ENCODE measurements at regions not wholly inside any gene's neighbourhood (a gene's known extent, or its start where the extent isn't known, plus 50 kb on each side); places are given as distances from the start of the nearest gene placed in this dataset.

DNA sequence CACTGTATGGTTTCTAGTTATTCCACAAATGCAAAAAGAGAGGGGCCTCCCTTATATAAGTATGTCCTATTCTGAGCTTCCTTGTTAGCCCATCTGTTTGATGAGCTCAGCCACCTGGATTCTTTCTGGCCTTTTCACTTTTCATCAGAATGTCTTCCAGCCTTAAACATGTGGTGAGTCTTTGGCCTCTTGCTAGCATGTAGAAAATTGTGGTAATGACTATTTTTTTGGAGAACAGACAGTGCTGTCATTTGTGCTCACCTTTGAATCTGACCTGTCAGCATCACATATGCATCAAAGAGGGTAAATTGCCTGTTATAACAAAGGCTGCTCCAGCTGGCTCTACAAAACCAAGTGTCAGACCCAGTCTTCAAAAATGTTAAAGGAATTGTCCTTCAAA lies 558.7 kb downstream of the RAB38 start:
- H2BK5ac ChIP-seq (ENCODE audit: low read depth, low read length, poor library complexity, severe bottlenecking): no peak overlapping the region
- H3K27me3 ChIP-seq (ENCODE audit: control insufficient read depth in 1 of 2, insufficient read depth in 1 of 2, low read length in 2 of 2): no peaks in the 10 kb centered on the region
- H3K4ac ChIP-seq (ENCODE audit: low read depth in 1 of 2, low read length in 2 of 2): no peak overlapping the region
- no peak overlapping the region for H2BK15ac ChIP-seq (ENCODE audit: low read depth, poor library complexity, severe bottlenecking)
- no peaks in the 10 kb centered on the region for H3K36me3 ChIP-seq (ENCODE audit: control insufficient read depth in 1 of 2, insufficient read depth in 2 of 2, low read depth in 1 of 2, low read length in 2 of 2)
- no peak overlapping the region for H3K4me2 ChIP-seq (ENCODE audit: low read length, poor library complexity, severe bottlenecking)
- H3K23ac ChIP-seq (ENCODE audit: low read length in 2 of 2): no peak overlapping the region
- no peak overlapping the region for H4K91ac ChIP-seq (ENCODE audit: low read length)
- no peak overlapping the region for H3K14ac ChIP-seq (ENCODE audit: low read length in 2 of 2)
- no peaks in the 10 kb centered on the region for H3K4me1 ChIP-seq (ENCODE audit: control insufficient read depth, insufficient read depth, low read depth, low read length)
- H3K9me3 ChIP-seq (ENCODE audit: control insufficient read depth, low read length): no peaks in the 10 kb centered on the region
- DNase-seq: no peak
- no peak overlapping the region for H2AFZ ChIP-seq (ENCODE audit: low read depth, low read length)
- no peak overlapping the region for H4K8ac ChIP-seq (ENCODE audit: low read length)
- no peak overlapping the region for H3K4me3 ChIP-seq (ENCODE audit: insufficient read depth in 1 of 2, low read depth in 1 of 2, low read length in 2 of 2)
- no peak overlapping the region for H3K18ac ChIP-seq (ENCODE audit: low read depth in 1 of 2, low read length in 2 of 2)
- no peak overlapping the region for H3K9ac ChIP-seq (ENCODE audit: low read length)
- H2AK5ac ChIP-seq (ENCODE audit: low read length, severe bottlenecking): no peak overlapping the region
- H3K79me1 ChIP-seq (replicated peaks; ENCODE audit: low read length, poor library complexity, severe bottlenecking): no peaks in the 10 kb centered on the region
- H2BK120ac ChIP-seq (ENCODE audit: low read depth, low read length): no peak overlapping the region
- no peak overlapping the region for H2BK12ac ChIP-seq (ENCODE audit: low read length in 2 of 2)
- no peak overlapping the region for H3K27ac ChIP-seq (ENCODE audit: low read length, poor library complexity, severe bottlenecking)

DNA sequence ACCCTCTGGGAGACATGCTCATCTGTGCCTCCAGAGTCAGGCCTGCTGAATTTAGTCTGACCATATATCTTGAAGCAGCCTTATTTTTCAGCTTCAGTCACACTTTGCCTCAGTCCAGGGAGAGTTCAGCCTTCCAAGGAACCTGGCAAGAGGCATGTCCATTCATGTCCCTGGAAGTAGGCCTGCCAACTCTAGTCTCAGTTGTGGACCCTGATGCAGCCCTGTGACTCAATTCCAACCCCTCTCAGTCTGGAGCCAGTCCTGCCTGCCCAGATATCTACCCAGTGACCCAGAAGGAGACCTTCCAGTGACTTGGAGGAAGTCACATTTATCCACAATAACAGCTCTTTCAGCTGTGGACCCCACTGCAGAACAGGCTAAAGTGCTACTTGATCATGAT lies 566.6 kb downstream of the TMEM135 start:
- H3K4me2 ChIP-seq (ENCODE audit: low read length, poor library complexity, severe bottlenecking): no peak overlapping the region
- no peak overlapping the region for H3K4me3 ChIP-seq (ENCODE audit: insufficient read depth in 1 of 2, low read depth in 1 of 2, low read length in 2 of 2)
- H3K27me3 ChIP-seq (ENCODE audit: control insufficient read depth in 1 of 2, insufficient read depth in 1 of 2, low read length in 2 of 2): no peaks in the 10 kb centered on the region
- no peak overlapping the region for H2BK15ac ChIP-seq (ENCODE audit: low read depth, poor library complexity, severe bottlenecking)
- no peak overlapping the region for H2BK12ac ChIP-seq (ENCODE audit: low read length in 2 of 2)
- H3K4me1 ChIP-seq (ENCODE audit: control insufficient read depth, insufficient read depth, low read depth, low read length): no peaks in the 10 kb centered on the region
- no peak overlapping the region for H3K9ac ChIP-seq (ENCODE audit: low read length)
- no peaks in the 10 kb centered on the region for H3K9me3 ChIP-seq (ENCODE audit: control insufficient read depth, low read length)
- H2BK120ac ChIP-seq (ENCODE audit: low read depth, low read length): no peak overlapping the region
- no peaks in the 10 kb centered on the region for H3K79me1 ChIP-seq (replicated peaks; ENCODE audit: low read length, poor library complexity, severe bottlenecking)
- H4K8ac ChIP-seq (ENCODE audit: low read length): no peak overlapping the region
- H2BK5ac ChIP-seq (ENCODE audit: low read depth, low read length, poor library complexity, severe bottlenecking): no peak overlapping the region
- H3K4ac ChIP-seq (ENCODE audit: low read depth in 1 of 2, low read length in 2 of 2): no peak overlapping the region
- H4K91ac ChIP-seq (ENCODE audit: low read length): no peak overlapping the region
- no peak overlapping the region for H3K14ac ChIP-seq (ENCODE audit: low read length in 2 of 2)
- H2AFZ ChIP-seq (ENCODE audit: low read depth, low read length): no peak overlapping the region
- H3K23ac ChIP-seq (ENCODE audit: low read length in 2 of 2): no peak overlapping the region
- no peak overlapping the region for H2AK5ac ChIP-seq (ENCODE audit: low read length, severe bottlenecking)
- no peaks in the 10 kb centered on the region for H3K36me3 ChIP-seq (ENCODE audit: control insufficient read depth in 1 of 2, insufficient read depth in 2 of 2, low read depth in 1 of 2, low read length in 2 of 2)
- H3K18ac ChIP-seq (ENCODE audit: low read depth in 1 of 2, low read length in 2 of 2): no peak overlapping the region
- H3K27ac ChIP-seq (ENCODE audit: low read length, poor library complexity, severe bottlenecking): no peak overlapping the region
- no peak for DNase-seq

DNA sequence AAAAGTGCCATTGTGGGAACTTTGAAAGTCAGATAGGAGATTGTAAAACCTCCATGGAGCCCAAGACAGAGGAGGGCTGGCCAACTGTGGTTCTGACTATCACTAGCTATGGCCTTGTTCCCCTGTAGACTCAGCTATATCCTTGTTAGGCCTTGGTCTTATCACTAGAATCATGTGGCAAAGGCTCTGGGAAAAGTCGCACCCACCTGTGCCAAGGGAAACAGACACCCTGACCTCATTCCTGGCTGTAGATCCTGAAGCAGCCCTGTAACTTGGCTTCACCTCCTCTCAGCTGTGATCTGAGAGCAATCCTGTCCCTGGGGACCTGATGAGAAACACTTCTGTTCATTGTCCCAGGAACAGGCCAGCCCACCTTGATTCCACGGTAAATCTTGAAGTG lies 566.2 kb downstream of the TMEM135 start:
- WGBS: 86% methylated on average over 2 of the region's 2 CpGs
- Histone ChIP-seq H2BK12ac (ENCODE audit: low read length in 2 of 2) (no peak overlapping the region), H4K91ac (ENCODE audit: low read length) (no peak overlapping the region)

DNA sequence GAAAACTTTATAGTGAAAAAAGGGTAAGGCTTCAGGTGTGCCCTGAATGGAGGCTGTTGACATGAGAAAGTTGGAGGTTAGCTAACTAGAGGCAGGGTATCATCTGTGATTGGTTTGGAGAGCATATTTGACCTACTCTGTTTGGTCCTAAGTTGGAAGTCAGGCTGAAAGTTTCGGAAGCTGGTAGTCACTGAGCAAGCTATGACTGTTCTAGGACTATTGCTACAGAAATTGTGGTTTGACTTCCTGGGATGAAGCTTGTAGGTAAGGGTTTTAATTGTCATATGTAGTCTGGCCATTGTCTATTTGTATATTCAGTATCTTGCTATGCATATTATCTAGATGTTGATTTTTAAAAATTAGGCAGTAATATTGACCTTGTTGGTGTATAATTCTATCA lies 565.0 kb downstream of the TMEM135 start:
- Histone ChIP-seq H3K27ac (ENCODE audit: low read length, poor library complexity, severe bottlenecking) (no peak overlapping the region), H3K18ac (ENCODE audit: low read depth in 1 of 2, low read length in 2 of 2) (no peak overlapping the region), H2BK120ac (ENCODE audit: low read depth, low read length) (no peak overlapping the region), H3K9me3 (ENCODE audit: control insufficient read depth, low read length) (no peaks in the 10 kb centered on the region), H3K4me3 (ENCODE audit: insufficient read depth in 1 of 2, low read depth in 1 of 2, low read length in 2 of 2) (no peak overlapping the region), H2BK15ac (ENCODE audit: low read depth, poor library complexity, severe bottlenecking) (no peak overlapping the region), H3K14ac (ENCODE audit: low read length in 2 of 2) (no peak overlapping the region), H3K27me3 (ENCODE audit: control insufficient read depth in 1 of 2, insufficient read depth in 1 of 2, low read length in 2 of 2) (no peaks in the 10 kb centered on the region), H2AK5ac (ENCODE audit: low read length, severe bottlenecking) (no peak overlapping the region), H3K9ac (ENCODE audit: low read length) (no peak overlapping the region), H3K79me1 (replicated peaks; ENCODE audit: low read length, poor library complexity, severe bottlenecking) (no peaks in the 10 kb centered on the region), H3K4me2 (ENCODE audit: low read length, poor library complexity, severe bottlenecking) (no peak overlapping the region), H4K8ac (ENCODE audit: low read length) (no peak overlapping the region), H2AFZ (ENCODE audit: low read depth, low read length) (no peak overlapping the region), H3K23ac (ENCODE audit: low read length in 2 of 2) (no peak overlapping the region), H3K36me3 (ENCODE audit: control insufficient read depth in 1 of 2, insufficient read depth in 2 of 2, low read depth in 1 of 2, low read length in 2 of 2) (no peaks in the 10 kb centered on the region), H2BK5ac (ENCODE audit: low read depth, low read length, poor library complexity, severe bottlenecking) (no peak overlapping the region), H3K4me1 (ENCODE audit: control insufficient read depth, insufficient read depth, low read depth, low read length) (no peaks in the 10 kb centered on the region), H4K91ac (ENCODE audit: low read length) (no peak overlapping the region), H3K4ac (ENCODE audit: low read depth in 1 of 2, low read length in 2 of 2) (no peak overlapping the region), H2BK12ac (ENCODE audit: low read length in 2 of 2) (no peak overlapping the region)
- no peak for DNase-seq
- 83% methylated on average over 1 of the region's 1 CpG for WGBS

More for the DNA sequence above, 566.2 kb downstream of the TMEM135 start:
- H3K9me3 ChIP-seq (ENCODE audit: control insufficient read depth, low read length): no peaks in the 10 kb centered on the region
- H2BK15ac ChIP-seq (ENCODE audit: low read depth, poor library complexity, severe bottlenecking): no peak overlapping the region
- H3K9ac ChIP-seq (ENCODE audit: low read length): no peak overlapping the region
- H3K4me3 ChIP-seq (ENCODE audit: insufficient read depth in 1 of 2, low read depth in 1 of 2, low read length in 2 of 2): no peak overlapping the region
- H3K27ac ChIP-seq (ENCODE audit: low read length, poor library complexity, severe bottlenecking): no peak overlapping the region
- no peak overlapping the region for H3K14ac ChIP-seq (ENCODE audit: low read length in 2 of 2)
- no peak overlapping the region for H3K23ac ChIP-seq (ENCODE audit: low read length in 2 of 2)
- no peak overlapping the region for H3K4ac ChIP-seq (ENCODE audit: low read depth in 1 of 2, low read length in 2 of 2)
- no peaks in the 10 kb centered on the region for H3K27me3 ChIP-seq (ENCODE audit: control insufficient read depth in 1 of 2, insufficient read depth in 1 of 2, low read length in 2 of 2)
- H4K8ac ChIP-seq (ENCODE audit: low read length): no peak overlapping the region
- no peak overlapping the region for H3K4me2 ChIP-seq (ENCODE audit: low read length, poor library complexity, severe bottlenecking)
- DNase-seq: no peak
- no peak overlapping the region for H2AFZ ChIP-seq (ENCODE audit: low read depth, low read length)
- no peak overlapping the region for H3K18ac ChIP-seq (ENCODE audit: low read depth in 1 of 2, low read length in 2 of 2)
- H2BK120ac ChIP-seq (ENCODE audit: low read depth, low read length): no peak overlapping the region
- no peaks in the 10 kb centered on the region for H3K36me3 ChIP-seq (ENCODE audit: control insufficient read depth in 1 of 2, insufficient read depth in 2 of 2, low read depth in 1 of 2, low read length in 2 of 2)
- H3K4me1 ChIP-seq (ENCODE audit: control insufficient read depth, insufficient read depth, low read depth, low read length): no peaks in the 10 kb centered on the region
- no peaks in the 10 kb centered on the region for H3K79me1 ChIP-seq (replicated peaks; ENCODE audit: low read length, poor library complexity, severe bottlenecking)
- no peak overlapping the region for H2BK5ac ChIP-seq (ENCODE audit: low read depth, low read length, poor library complexity, severe bottlenecking)
- no peak overlapping the region for H2AK5ac ChIP-seq (ENCODE audit: low read length, severe bottlenecking)
